GM12891 (cell line): ENCODE measurements at regions not wholly inside any gene's neighbourhood (a gene's known extent, or its start where the extent isn't known, plus 50 kb on each side); places are given as distances from the start of the nearest gene placed in this dataset.

Source experiments
- DNase-seq: peaks from one replicate; pipeline ENCODE4 v3.0.0; 2011; ENCODE audit warnings: low spot score; ENCODE audit not compliant: insufficient read length
- FAIRE-seq: peaks from 2 replicates; lab custom pipeline; 2011; peaks lifted over from hg19 to GRCh38; lab: Jason Lieb, UNC
- PAX5 ChIP-seq: IDR thresholded peaks from 2 replicates; pipeline ENCODE4 v1.6.1; 2011; ENCODE audit warnings: low read length, moderate library complexity, mild to moderate bottlenecking; ENCODE audit not compliant: insufficient read depth, severe bottlenecking
- POLR2A ChIP-seq: IDR thresholded peaks from 2 replicates; pipeline ENCODE4 v1.6.1; 2011; ENCODE audit warnings: low read depth, low read length, control low read depth
- POLR2AphosphoS5 ChIP-seq: IDR thresholded peaks from 2 replicates; pipeline ENCODE4 v1.6.1; 2011; ENCODE audit warnings: low read depth, low read length, control low read depth
- POU2F2 ChIP-seq: IDR thresholded peaks from 2 replicates; pipeline ENCODE4 v1.6.1; 2011; ENCODE audit warnings: low read depth, mild to moderate bottlenecking, control low read depth, low read length, moderate library complexity
- SPI1 ChIP-seq: IDR thresholded peaks from 2 replicates; pipeline ENCODE4 v1.6.1; 2011; ENCODE audit warnings: low read depth, low read length, control low read depth
- TAF1 ChIP-seq: IDR thresholded peaks from 2 replicates; pipeline ENCODE4 v1.6.1; 2011; ENCODE audit warnings: low read depth, low read length, control low read depth

GRCh38 chr18:37716106-37716735 lies 150.6 kb upstream of the CELF4 start:
- FAIRE-seq (no peak), DNase-seq (no peak)
- no peak for TF ChIP-seq POLR2A
- no peak for TF ChIP-seq TAF1
- no peak for TF ChIP-seq POU2F2
- no peak for TF ChIP-seq SPI1
- TF ChIP-seq PAX5: no peak
- TF ChIP-seq POLR2AphosphoS5: no peak

- FAIRE-seq (no peak), DNase-seq (no peak)
- TF ChIP-seq SPI1 (no peak), POU2F2 (no peak), PAX5 (no peak), POLR2AphosphoS5 (no peak), TAF1 (no peak), POLR2A (no peak)
These were observed 149.1 kb upstream of the CELF4 start for GRCh38 chr18:37714691-37715090.

- TF ChIP-seq POU2F2: no peak
- no peak for TF ChIP-seq POLR2A
- TF ChIP-seq POLR2AphosphoS5: no peak
- TF ChIP-seq TAF1: no peak
- no peak for TF ChIP-seq SPI1
- FAIRE-seq: no peak
These were observed 147.2 kb upstream of the CELF4 start for GRCh38 chr18:37712776-37713175.

GRCh38 chr18:37711766-37712505 lies 146.3 kb upstream of the CELF4 start:
- TF ChIP-seq TAF1 (no peak), POU2F2 (no peak), SPI1 (no peak), PAX5 (no peak)
- DNase-seq: no peak
- no peak for FAIRE-seq

More at GRCh38 chr18:37712776-37713175, 147.2 kb upstream of the CELF4 start:
- no peak for DNase-seq

GRCh38 chr18:37710726-37711125 lies 145.1 kb upstream of the CELF4 start:
- TF ChIP-seq POLR2AphosphoS5 (no peak), PAX5 (no peak), POU2F2 (no peak), TAF1 (no peak)
- no peak for FAIRE-seq
- no peak for DNase-seq

GRCh38 chr18:37709740-37710139 lies 144.1 kb upstream of the CELF4 start:
- TF ChIP-seq POU2F2 (no peak), POLR2AphosphoS5 (no peak), TAF1 (no peak), POLR2A (no peak), SPI1 (no peak), PAX5 (no peak)
- FAIRE-seq (no peak), DNase-seq (no peak)

GRCh38 chr18:37705016-37705415 lies 139.4 kb upstream of the CELF4 start:
- no peak for DNase-seq
- no peak for TF ChIP-seq POLR2AphosphoS5
- TF ChIP-seq POU2F2: no peak
- no peak for TF ChIP-seq SPI1
- TF ChIP-seq POLR2A: no peak
- no peak for TF ChIP-seq TAF1
- FAIRE-seq: no peak

- no peak for FAIRE-seq
- TF ChIP-seq SPI1 (no peak), PAX5 (no peak), POU2F2 (no peak), POLR2AphosphoS5 (no peak), TAF1 (no peak)
- no peak for DNase-seq
These were observed 137.2 kb upstream of the CELF4 start for GRCh38 chr18:37702841-37703240.

- DNase-seq (no peak), FAIRE-seq (no peak)
- TF ChIP-seq TAF1 (no peak), POLR2AphosphoS5 (no peak), POLR2A (no peak), SPI1 (no peak), POU2F2 (no peak), PAX5 (no peak)
These were observed 136.4 kb upstream of the CELF4 start for GRCh38 chr18:37701967-37702366.
